ENCODE measurements at regions not wholly inside any gene's neighbourhood (a gene's known extent, or its start where the extent isn't known, plus 50 kb on each side); places are given as distances from the start of the nearest gene placed in this dataset.

GRCh38 chr6:80603679-80604078 is 497.2 kb downstream of the BCKDHB start:
- TF ChIP-seq CTCF (IDR thresholded peaks at IDR 0.05) (no peak), POLR2AphosphoS5 (IDR thresholded peaks at IDR 0.05) (no peak)
